ENCODE measurements at regions not wholly inside any gene's neighbourhood (a gene's known extent, or its start where the extent isn't known, plus 50 kb on each side); places are given as distances from the start of the nearest gene placed in this dataset.
"Not testable (repeated sequence)": the region's sequence is repeated elsewhere in the genome, so short reads cannot be mapped to it uniquely, and the experiment has no call there.

GRCh38 chr6:57708061-57708460, 390.6 kb downstream of the PRIM2 start:
- not testable (repeated sequence) for TF ChIP-seq CTCF (IDR thresholded peaks at IDR 0.05); ZFX (IDR thresholded peaks at IDR 0.05; ENCODE audit: borderline replicate concordance)

All from 22Rv1 (cell line).